GM19468 (cell line): ENCODE measurements at regions not wholly inside any gene's neighbourhood (a gene's known extent, or its start where the extent isn't known, plus 50 kb on each side); places are given as distances from the start of the nearest gene placed in this dataset.
"Not testable (repeated sequence)": the region's sequence is repeated elsewhere in the genome, so short reads cannot be mapped to it uniquely, and the experiment has no call there.

ENCODE experiments used
- ATAC-seq: cut with Tn5 transposase; IDR thresholded peaks from one replicate; pipeline ENCODE4 v1.9.1; 2021; ENCODE audit warnings: mild to moderate bottlenecking, moderate library complexity, moderate number of reproducible peaks; ENCODE audit not compliant: unreplicated experiment; ENCODE audit errors: extremely low read depth

DNA sequence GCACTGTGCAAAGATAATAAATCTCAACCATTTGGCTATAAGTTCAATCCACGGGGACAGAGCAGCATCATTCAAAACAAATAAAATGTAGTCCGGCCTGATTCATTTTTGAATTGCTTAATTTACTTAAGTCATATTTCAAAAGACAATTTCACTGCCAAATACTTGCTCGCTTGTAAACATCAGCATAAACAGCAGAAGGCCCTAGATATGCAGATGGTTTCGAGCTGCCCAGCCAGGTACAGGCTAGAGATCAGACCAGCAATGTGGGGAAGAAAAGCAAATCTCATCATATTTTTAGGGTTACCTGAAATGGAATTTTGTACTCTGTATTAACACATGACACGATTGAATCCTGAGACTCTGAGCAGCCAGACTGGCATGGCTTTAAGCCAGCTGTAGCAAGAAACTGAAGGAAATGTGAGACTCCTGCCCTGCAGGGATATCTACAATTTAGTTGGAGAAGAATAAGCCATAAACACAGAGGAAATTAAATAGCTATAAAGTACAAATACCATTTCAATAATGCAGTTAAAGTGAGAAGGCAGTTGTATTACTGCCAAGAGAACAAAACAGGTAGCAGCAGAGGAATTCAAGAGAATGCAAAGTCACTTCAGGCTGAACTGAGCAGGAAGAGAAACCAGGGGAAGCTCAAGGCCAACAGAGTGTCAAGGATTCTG is 440.3 kb downstream of the ETS1 start:
- ATAC-seq: no peak

DNA sequence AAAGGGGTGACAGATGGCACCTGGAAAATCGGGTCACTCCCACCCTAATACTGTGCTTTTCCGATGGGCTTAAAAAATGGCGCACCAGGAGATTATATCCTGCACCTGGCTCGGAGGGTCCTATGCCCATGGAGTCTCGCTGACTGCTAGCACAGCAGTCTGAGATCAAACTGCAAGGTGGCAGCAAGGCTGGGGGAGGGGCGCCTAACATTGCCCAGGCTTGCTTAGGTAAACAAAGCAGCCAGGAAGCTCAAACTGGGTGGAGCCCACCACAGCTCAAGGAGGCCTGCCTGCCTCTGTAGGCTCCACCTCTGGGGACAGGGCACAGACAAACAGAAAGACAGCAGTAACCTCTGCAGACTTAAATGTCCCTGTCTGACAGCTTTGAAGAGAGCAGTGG is 447.1 kb downstream of the ETS1 start:
- ATAC-seq: not testable (repeated sequence)

DNA sequence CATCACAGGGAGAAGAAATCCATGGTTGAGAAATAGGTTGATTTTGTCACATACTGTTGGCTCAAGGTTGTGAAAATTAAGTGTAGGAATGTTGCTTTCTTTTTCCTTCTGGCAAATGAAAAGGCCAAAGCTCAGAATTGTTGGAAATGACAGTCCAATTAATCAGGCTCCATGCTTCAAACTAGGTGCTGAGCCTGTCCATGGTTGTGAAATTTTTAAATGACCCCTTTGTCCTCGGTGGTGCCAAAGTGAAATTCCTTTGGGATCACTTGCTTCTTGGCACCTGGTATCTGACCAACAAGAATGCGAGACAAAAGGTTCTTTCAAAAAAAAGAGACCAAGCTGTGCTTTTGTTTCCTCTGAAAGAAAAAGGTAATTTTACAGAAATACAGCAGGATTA is 451.9 kb downstream of the ETS1 start:
- no peak for ATAC-seq

DNA sequence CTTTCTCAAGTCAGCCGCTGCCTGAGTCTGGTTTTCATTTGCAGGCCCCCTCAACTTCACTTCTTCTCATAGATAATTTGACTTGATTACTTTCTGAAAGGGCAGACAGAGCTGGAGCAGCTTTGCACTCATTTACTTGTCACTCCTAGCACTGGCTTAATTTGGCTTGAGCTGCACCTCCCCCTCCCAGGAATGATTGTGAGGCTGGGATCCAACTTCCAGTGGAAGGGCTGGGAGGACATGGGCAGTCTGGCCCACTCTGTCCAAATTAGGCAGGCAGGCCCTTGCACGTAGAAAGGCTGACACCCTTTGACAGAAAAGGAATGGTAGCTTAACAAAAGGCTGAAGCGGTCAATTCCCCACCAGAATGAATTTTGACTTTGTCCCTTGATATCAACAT is 453.9 kb downstream of the ETS1 start:
- ATAC-seq: no peak

DNA sequence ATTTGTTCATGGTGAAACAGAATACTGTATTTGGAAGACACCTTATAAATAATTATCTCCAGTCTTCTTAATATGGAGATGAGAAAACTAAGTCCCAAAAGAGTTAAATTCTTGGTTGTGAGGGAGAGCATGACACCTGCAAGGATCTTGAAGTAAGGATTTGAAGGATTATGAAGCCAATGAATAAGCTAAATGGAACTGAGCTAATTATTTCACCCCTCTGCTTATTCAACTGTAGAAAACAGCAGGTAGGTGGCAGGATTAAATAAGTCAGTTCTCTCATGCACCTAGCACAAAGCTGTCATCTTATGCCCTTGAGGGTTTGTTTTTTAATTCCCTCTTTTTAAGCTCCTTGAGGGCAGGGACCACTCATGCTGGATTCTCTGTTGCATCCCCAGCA is 457.3 kb downstream of the ETS1 start:
- no peak for ATAC-seq

DNA sequence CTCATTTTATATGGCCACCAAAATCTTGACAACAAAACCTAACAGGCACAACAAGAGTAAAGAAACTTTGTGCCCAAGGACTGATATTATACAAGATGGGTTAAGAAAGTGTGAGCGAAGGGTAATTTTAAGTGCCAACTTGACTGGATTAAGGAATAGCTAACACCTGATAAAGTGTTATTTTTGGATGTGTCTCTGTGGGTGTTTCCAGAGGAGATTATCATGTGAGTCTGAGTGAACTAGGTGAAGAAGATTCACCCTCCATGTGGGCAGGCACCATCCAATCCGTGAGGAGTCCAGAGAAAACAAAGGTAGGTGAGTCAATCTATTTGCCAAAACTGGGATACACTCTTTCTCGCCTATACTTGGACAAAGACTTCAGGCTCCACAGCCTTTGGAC is 461.6 kb downstream of the ETS1 start:
- no peak for ATAC-seq

DNA sequence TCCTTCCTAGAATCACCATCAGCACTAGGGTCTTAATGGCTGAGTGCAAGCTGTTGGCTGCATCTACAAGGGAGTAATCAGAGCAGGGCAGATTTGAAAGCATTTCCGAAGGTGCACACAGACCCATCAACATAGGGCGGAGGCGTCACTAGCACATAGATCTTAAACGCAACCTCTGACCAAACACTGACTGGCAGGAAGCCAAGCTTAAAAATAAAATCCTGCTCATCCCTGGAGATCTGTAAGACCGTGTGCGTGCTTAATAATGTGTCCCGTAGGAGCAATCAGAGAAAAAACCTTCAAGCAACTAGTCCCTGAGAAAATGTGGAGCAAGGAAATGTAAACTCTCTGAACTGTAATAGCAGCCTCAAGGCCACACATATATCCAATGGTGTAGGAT is 470.5 kb downstream of the ETS1 start:
- no peak for ATAC-seq

DNA sequence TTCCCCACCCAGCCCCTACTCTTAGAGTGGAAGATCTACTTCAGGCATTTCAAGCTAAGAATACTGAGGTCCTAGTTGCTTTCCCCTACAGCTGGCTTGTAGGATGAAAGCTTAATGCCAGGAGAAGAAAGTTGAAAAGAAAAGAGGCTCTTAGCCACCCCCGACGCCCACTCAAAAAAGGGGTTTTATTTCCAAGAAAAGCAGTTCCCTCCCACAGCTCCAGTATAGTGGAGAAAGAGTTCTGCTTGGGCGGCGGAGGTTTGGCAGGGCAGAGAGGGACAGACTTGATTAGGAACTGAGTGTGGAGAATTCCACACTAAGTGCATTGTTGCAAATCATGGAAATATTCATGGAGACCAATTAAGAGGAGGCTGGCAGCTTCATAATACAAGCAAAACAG is 470.9 kb downstream of the ETS1 start:
- ATAC-seq: no peak

DNA sequence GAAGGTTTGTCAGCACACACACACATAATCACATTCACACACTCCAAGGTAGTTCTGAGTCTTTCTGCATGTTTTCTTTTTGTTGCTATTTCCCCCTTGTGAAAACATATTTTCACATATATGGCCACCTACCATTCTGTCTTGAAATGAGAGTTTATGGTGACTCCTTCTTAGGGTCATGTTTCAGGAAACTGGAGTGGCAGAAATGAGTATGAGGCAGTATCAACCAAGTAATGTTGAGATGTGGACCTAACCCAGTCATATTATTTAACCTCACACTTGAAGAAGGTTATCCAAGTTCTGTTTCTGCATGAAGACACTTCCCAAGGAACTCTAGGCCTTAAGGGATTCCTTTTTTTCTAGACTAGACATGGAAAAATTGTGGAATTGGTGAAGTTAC is 481.4 kb downstream of the ETS1 start:
- ATAC-seq: no peak

DNA sequence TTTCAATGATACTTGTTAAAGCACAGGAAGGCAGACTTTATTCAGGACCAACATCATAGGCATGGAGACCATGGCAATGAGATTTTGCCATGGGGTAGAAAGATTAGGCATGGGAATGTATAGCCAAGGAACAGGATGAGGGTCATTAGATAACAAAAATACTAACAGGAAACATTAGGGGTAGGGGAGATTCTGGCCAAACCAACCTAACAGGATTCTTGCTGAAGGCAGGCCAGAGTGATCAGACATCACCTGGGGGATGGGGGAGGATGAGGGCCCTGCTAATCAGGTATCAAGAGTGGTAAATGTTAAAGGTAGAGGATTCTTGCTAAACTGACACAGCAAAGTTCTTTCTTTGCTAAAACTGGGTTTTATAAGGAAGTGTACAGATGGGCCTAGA is 481.8 kb downstream of the ETS1 start:
- ATAC-seq: no peak

DNA sequence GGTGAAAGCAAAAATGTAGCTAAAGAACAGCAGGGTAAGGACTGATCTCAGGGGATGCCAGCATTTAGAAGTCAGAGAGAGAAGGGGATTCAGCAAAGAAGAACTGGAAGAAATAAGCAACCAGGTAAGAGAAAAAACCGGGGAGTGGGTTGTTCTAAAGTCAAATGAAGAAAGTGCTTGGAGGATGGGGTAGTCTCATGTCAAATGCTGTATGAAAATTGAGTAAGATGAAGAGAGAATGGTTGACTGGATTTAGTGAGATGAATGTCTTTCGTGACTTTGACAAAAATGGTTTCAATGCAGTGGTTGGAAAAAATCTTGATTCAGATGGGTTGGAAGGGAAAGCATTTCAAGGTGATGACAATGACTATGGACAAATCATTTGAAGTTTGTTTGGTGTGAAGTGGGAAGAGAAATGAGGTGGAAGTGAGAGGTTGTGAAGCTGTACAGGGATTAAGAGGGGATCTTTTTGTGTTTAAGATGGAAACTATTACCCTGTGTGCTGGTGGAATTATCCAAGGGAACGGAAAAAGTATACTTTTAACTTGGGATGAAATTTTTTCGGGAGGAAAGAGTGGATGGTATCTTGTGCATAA is 484.0 kb downstream of the ETS1 start:
- ATAC-seq: no peak

DNA sequence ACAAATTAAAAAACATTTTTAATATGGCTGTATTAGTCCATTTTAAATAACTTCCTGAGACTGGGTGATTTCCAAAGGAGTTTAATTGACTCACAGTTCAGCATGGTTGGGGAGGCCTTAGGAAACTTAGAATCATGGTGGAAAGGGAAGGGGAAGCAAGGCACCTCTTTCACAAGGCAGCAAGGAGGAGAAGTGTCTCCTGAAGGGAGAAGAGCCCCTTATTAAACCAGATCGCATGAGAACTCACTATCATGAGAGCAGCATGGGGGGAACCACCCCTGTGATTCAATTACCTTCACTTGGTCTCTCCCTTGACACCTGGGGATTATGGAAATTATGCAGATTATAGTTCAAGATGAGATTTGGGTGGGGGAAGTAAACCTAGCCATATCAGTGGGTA is 488.6 kb downstream of the ETS1 start:
- ATAC-seq: no peak

DNA sequence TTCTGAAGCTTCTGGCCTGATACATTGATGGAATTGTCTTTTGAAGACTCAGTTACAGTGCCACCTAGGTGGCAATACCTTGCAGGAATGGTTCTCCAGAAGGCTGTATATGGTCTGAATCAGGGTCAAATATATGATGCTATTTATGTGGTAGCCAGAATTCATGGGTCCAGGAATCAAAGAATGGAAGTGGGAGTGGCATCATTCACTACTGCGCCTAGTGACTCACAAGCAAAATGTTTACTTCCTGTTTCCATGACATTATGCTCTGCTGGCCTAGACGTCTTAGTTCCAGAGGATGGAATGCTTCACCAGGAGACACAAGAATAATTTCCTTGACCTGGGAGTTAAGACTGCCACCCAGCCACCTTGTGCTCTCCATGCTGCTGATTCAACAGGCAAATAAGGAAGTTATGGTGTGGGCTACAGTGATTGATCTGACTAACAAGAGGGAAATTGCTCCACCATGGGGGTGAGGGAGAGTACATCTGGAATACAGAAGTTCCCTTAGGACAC is 491.8 kb downstream of the ETS1 start:
- ATAC-seq: no peak

DNA sequence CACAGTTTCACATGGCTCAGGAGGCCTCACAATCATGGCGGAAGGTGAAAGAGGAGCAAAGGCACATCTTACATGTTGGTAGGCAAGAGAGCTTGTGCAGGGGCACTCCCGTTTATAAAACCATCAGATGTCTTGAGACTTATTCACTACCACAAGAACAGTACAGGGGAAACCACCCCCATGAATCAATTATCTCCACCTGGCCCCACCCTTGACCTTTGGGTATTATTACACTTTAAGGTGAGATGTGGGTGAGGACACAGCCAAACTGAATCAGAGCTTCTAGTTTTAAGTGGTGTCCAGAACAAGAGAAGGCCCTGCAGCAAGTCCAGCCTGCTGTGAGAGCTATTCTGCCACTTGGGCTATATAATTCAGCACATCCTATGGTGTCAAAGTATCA is 493.7 kb downstream of the ETS1 start:
- ATAC-seq: no peak

DNA sequence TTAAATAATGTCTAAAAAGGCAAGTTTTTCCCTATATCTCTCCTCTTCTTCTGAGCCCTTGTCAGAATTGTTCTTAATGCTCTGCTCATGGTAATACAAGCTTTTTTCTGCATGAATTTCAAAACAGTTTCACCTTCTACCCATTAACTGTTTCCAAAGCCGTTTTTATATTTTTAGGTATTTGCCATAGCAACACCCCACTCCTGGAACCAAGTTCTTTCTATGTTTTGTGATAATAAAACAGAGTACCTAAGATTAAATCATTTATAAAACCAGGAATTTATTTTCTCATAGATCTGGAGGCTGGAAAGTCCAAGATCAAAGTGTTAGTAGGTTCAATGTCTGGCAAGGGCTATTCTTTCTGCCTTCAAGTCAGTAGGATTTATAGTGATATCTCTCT is 497.4 kb downstream of the ETS1 start:
- no peak for ATAC-seq

DNA sequence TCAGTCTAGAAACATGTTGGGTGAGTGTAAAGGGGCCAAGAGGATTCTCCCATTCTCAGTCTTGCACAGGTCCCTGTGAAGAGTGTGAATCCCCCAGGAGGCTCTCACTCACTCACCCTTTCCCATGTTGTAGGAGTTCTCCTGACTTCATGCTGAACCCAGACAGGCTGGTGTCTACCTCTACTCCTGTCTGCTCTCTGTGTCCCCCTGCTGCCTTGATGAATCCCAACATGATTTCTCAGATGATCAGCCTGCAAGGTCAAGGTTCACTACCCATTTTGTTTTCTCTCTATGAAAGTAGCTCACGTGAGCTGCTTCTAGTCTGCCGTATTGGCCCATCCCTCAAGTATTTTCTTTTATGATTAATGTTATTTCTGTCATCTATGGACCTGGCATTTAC is 500.6 kb downstream of the ETS1 start:
- ATAC-seq: no peak

DNA sequence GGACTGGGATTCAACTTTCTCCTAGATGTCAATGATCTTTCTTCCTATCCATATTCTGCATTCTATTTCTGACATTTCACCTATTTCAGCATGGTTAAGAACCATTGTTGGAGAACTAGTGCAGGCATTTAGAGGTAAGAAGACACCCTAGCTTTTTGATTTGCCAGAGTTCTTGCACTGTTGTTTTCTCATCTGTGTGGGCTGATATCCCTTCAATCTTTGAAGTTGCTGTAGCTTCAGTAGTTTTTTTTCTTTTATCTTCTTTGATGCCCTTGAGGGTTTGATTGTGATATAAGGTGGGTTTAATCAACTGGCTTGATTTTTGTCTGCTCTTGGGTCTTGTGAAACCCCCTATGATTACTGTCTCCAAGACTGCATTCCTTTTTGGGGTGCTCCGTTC is 502.1 kb downstream of the ETS1 start:
- ATAC-seq: no peak

DNA sequence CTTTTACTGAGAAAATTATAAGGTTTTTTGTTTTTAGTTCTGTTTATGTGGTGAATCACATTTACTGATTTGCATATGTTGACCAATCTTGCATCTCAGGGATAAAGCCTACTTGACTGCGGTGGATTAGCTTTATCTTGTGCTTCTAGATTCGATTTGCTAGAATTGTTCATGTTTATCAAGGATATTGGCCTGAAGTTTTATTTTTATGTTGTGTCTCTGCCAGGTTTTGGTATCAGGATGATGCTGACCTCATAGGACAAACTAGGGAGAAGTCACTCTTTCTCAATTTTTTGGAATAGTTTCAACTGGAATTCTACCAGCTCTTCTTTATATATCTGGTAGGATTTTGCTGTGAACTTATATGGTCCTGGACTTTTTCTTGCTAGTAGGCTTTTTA is 504.8 kb downstream of the ETS1 start:
- no peak for ATAC-seq

DNA sequence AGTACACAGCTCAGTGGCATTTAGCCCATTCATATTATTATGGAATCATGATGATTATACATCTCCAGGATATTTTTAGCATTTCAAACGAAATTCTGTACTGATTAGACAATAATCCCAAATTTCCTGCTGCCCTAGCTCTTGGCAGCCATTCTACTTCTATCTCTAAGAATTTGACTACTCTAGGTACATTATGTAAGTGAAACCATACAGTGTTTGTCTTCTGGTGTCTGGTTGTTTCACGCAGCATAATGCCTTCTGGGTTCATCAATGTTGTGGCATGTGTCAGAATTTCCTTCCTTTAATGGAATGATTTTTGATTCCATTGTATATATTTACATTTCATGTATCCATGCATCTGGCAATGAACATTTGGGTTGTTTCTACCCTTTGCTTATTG is 517.7 kb downstream of the ETS1 start:
- no peak for ATAC-seq

DNA sequence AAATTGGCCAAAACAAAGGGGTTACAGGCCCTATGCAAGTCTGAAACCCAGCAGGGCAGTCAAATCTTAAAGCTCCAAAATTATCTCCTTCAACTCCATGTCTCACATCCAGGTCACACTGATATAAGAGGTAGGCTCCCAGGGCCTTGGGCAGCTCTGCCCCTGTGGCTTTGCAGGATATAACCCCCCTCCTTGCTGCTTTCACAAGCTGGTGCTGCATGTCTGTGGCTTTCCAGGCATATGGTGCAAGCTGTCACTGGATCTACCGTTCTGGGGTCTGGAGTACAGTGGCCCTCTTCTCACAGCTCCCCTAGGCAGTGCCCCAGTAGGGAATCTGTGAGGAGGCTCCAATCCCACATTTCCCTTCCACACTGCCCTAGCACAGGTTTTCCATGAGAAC is 519.6 kb downstream of the ETS1 start:
- ATAC-seq: no peak

DNA sequence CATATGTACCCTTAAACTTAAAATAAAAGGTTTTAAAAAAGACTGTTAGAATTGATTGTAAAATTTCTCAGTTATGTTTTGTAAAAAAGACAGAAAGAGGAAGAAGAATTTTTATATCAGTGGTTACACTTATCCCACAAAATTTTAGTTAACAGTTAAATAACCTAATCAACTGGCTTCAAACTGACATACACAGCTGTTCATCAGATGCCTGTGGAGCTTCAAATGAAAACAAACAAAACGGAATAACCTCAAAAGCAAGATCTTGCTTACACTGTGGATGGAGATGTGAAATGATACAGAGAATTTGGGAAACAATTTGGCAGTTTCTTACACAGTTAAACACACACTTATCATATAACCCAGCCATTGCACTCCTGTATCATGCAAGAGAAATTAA is 521.0 kb downstream of the ETS1 start:
- no peak for ATAC-seq

DNA sequence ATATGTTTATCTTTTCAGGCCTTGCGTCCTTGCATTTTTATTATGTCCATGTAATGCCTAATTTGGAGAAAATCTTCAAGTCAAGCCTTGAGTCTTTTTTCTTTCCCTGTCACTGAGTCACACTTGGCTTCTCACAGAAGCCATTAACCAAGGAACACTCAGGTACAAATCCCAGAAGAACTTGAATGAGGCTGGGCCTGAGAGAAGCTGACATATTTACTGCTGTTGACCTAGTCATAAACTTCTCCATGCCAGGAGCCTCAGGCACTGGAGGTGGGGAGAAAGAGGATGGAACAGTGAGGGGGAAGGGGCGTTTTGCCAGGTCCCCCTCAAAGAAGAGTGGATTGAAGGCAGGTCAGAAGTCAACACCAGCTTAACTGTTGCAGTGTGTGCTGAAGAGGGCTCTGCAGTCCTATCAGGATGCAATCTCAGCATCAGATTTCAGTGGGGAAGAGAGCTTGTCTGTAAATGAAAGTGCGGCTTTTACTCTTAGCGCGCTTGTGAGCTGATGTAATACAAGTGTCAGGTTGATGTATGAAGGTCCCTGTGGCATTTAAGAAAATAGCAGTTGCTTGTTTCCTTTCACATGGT is 526.0 kb downstream of the ETS1 start:
- ATAC-seq: no peak
